DND-41 (cell line): ENCODE measurements at regions not wholly inside any gene's neighbourhood (a gene's known extent, or its start where the extent isn't known, plus 50 kb on each side); places are given as distances from the start of the nearest gene placed in this dataset.

ENCODE experiments used
- ATAC-seq: fragments of 200-7000 bp; cut with Tn5 transposase; 3 replicates; pipeline ENCODE4 v1.9.1; 2021; ENCODE audit warnings: low read depth; ENCODE audit not compliant: insufficient read depth
- DNase-seq: peaks from one replicate; pipeline ENCODE4 v3.0.0-alpha.2; 2020
- H2AFZ ChIP-seq: 2 replicates; pipeline ENCODE4 v1.6.0; 2012; ENCODE audit warnings: low read depth, low read length
- H3K27ac ChIP-seq: 2 replicates; pipeline ENCODE4 v1.5.1; 2012; ENCODE audit warnings: low read length, inconsistent platforms
- H3K27me3 ChIP-seq: fragments of 200-600 bp; sonication (generic); 2 replicates; pipeline ENCODE4 v1.6.0; 2012; ENCODE audit warnings: low read length, mild to moderate bottlenecking, inconsistent platforms; ENCODE audit not compliant: insufficient read depth, poor library complexity
- H3K36me3 ChIP-seq: 2 replicates; pipeline ENCODE4 v1.5.1; 2012; ENCODE audit warnings: low read length, inconsistent platforms; ENCODE audit not compliant: insufficient read depth
- H3K4me1 ChIP-seq: 2 replicates; pipeline ENCODE4 v1.5.1; 2012; ENCODE audit warnings: mild to moderate bottlenecking, low read length; ENCODE audit not compliant: insufficient read depth
- H3K4me2 ChIP-seq: 2 replicates; pipeline ENCODE4 v1.6.0; 2012; ENCODE audit warnings: mild to moderate bottlenecking, moderate library complexity, low read length, inconsistent platforms; ENCODE audit not compliant: insufficient read depth
- H3K4me3 ChIP-seq, 2 experiments: fragments of 200-600 bp in 1 of 2; shearing (Covaris generic) in 1 of 2; 2 replicates each; pipeline ENCODE4 v1.5.1; 2012 to 2016; ENCODE audit warnings: inconsistent platforms in 2 of 2, low read length in 2 of 2, mild to moderate bottlenecking in 2 of 2, low read depth in 1 of 2, moderate library complexity in 1 of 2
- H3K79me2 ChIP-seq: 2 replicates; pipeline ENCODE4 v1.6.0; 2012; ENCODE audit warnings: low read length, inconsistent platforms; ENCODE audit not compliant: insufficient read depth
- H3K9ac ChIP-seq: 2 replicates; pipeline ENCODE4 v1.6.0; 2012; ENCODE audit warnings: low read depth, mild to moderate bottlenecking, inconsistent platforms, low read length, moderate library complexity
- H3K9me3 ChIP-seq: 2 replicates; pipeline ENCODE4 v1.5.1; 2012; ENCODE audit warnings: low read length, moderate library complexity, mild to moderate bottlenecking, inconsistent platforms; ENCODE audit not compliant: insufficient read depth, severe bottlenecking
- H4K20me1 ChIP-seq: 2 replicates; pipeline ENCODE4 v1.6.0; 2012; ENCODE audit warnings: low read length; ENCODE audit not compliant: insufficient read depth
- CTCF ChIP-seq: IDR thresholded peaks from 2 replicates; pipeline ENCODE4 v1.5.1; 2012; ENCODE audit warnings: borderline replicate concordance, low read length, moderate library complexity, mild to moderate bottlenecking; ENCODE audit not compliant: poor library complexity, severe bottlenecking; ENCODE audit errors: extremely low read depth
- EZH2 ChIP-seq: IDR thresholded peaks from 3 replicates; pipeline ENCODE4 v1.6.1; 2012; ENCODE audit warnings: borderline replicate concordance, low read depth, mild to moderate bottlenecking, moderate library complexity, low read length, inconsistent platforms; ENCODE audit not compliant: severe bottlenecking

GRCh38 chr7:41777894-41778596 is 75.2 kb upstream of the INHBA start:
- H3K27me3 ChIP-seq, result no peaks in the 10 kb centered on the region
- no peak for TF ChIP-seq EZH2
- TF ChIP-seq CTCF, result no peak
- H3K9ac ChIP-seq, result no peak overlapping the region
- ATAC-seq, result no peak
- no peak for DNase-seq
- H3K9me3 ChIP-seq, result no peaks in the 10 kb centered on the region
- no peaks in the 10 kb centered on the region for H3K36me3 ChIP-seq
- H3K4me2 ChIP-seq, result no peak overlapping the region
- H3K4me3 ChIP-seq, result no peak overlapping the region
- H4K20me1 ChIP-seq, result no peaks in the 10 kb centered on the region
- H3K4me1 ChIP-seq, result no peaks in the 10 kb centered on the region
- no peaks in the 10 kb centered on the region for H3K79me2 ChIP-seq
- H2AFZ ChIP-seq, result no peak overlapping the region
- H3K27ac ChIP-seq, result no peak overlapping the region

GRCh38 chr7:41774966-41775365 is 72.1 kb upstream of the INHBA start:
- no peak overlapping the region for H3K4me2 ChIP-seq
- H3K4me1 ChIP-seq, result no peaks in the 10 kb centered on the region
- H3K79me2 ChIP-seq, result no peaks in the 10 kb centered on the region
- no peak overlapping the region for H3K4me3 ChIP-seq
- TF ChIP-seq CTCF, result no peak
- no peak for TF ChIP-seq EZH2
- no peak for ATAC-seq
- no peaks in the 10 kb centered on the region for H4K20me1 ChIP-seq
- H3K27ac ChIP-seq, result no peak overlapping the region
- no peak overlapping the region for H3K9ac ChIP-seq
- no peaks in the 10 kb centered on the region for H3K36me3 ChIP-seq
- DNase-seq, result no peak
- H2AFZ ChIP-seq, result no peak overlapping the region
- H3K27me3 ChIP-seq, result no peaks in the 10 kb centered on the region
- H3K9me3 ChIP-seq, result no peaks in the 10 kb centered on the region

- Histone ChIP-seq H2AFZ (no peak overlapping the region), H3K27me3 (no peaks in the 10 kb centered on the region), H3K27ac (no peak overlapping the region), H3K9ac (no peak overlapping the region), H3K9me3 (no peaks in the 10 kb centered on the region), H3K79me2 (no peaks in the 10 kb centered on the region), H4K20me1 (no peaks in the 10 kb centered on the region), H3K36me3 (no peaks in the 10 kb centered on the region), H3K4me3 (no peak overlapping the region), H3K4me1 (no peaks in the 10 kb centered on the region), H3K4me2 (no peak overlapping the region)
- ATAC-seq (no peak), DNase-seq (no peak)
- TF ChIP-seq EZH2, result no peak
- no peak for TF ChIP-seq CTCF
These were observed 70.9 kb upstream of the INHBA start for GRCh38 chr7:41773756-41774155.
